Trophoblast cell (in vitro differentiated cells and primary cell): ENCODE measurements at regions not wholly inside any gene's neighbourhood (a gene's known extent, or its start where the extent isn't known, plus 50 kb on each side); places are given as distances from the start of the nearest gene placed in this dataset.

Experiments used
- DNase-seq, 2 donors: peaks; one replicate each; pipeline ENCODE4 v3.0.0-alpha.2; 2016
- H2AFZ ChIP-seq: 2 replicates; pipeline ENCODE4 v1.6.1; 2013; ENCODE audit warnings: low read length, moderate library complexity, mild to moderate bottlenecking; ENCODE audit not compliant: insufficient read depth, poor library complexity
- H2AK5ac ChIP-seq: 2 replicates; pipeline ENCODE4 v1.6.1; 2013; ENCODE audit warnings: mild to moderate bottlenecking, low read length
- H2BK120ac ChIP-seq: 2 replicates; pipeline ENCODE4 v1.6.1; 2013; ENCODE audit warnings: low read length, mild to moderate bottlenecking, moderate library complexity; ENCODE audit not compliant: insufficient read depth, poor library complexity
- H2BK12ac ChIP-seq: 2 replicates; pipeline ENCODE4 v1.6.1; 2013; ENCODE audit warnings: mild to moderate bottlenecking, low read length, moderate library complexity
- H2BK5ac ChIP-seq: 2 replicates; pipeline ENCODE4 v1.6.1; 2013; ENCODE audit warnings: low read length, low read depth, moderate library complexity, mild to moderate bottlenecking; ENCODE audit not compliant: poor library complexity
- H3K14ac ChIP-seq: 2 replicates; pipeline ENCODE4 v1.6.1; 2013; ENCODE audit warnings: mild to moderate bottlenecking, low read length
- H3K18ac ChIP-seq: 2 replicates; pipeline ENCODE4 v1.6.1; 2013; ENCODE audit warnings: mild to moderate bottlenecking, low read length
- H3K23ac ChIP-seq: 2 replicates; pipeline ENCODE4 v1.6.1; 2013; ENCODE audit warnings: low read length
- H3K27ac ChIP-seq: 2 replicates; pipeline ENCODE4 v1.5.1; 2013; ENCODE audit warnings: low read depth, mild to moderate bottlenecking, inconsistent platforms, low read length, moderate library complexity
- H3K27me3 ChIP-seq: 2 replicates; pipeline ENCODE4 v1.6.1; 2013; ENCODE audit warnings: inconsistent platforms, mild to moderate bottlenecking, low read length, moderate library complexity; ENCODE audit not compliant: insufficient read depth
- H3K36me3 ChIP-seq, 2 experiments: 1 replicate in 1 of 2; 2 replicates in 1 of 2; pipeline ENCODE4 v1.6.1; 2013; ENCODE audit warnings: low read length in 2 of 2, mild to moderate bottlenecking in 2 of 2, moderate library complexity in 1 of 2; ENCODE audit not compliant: insufficient read depth in 2 of 2, control insufficient read depth in 1 of 2
- H3K4ac ChIP-seq: 2 replicates; pipeline ENCODE4 v1.6.1; 2013; ENCODE audit warnings: low read depth, mild to moderate bottlenecking, low read length, moderate library complexity
- H3K4me1 ChIP-seq, 2 experiments: 1 replicate in 1 of 2; 2 replicates in 1 of 2; pipeline ENCODE4 v1.6.1; 2013; ENCODE audit warnings: low read length in 2 of 2, mild to moderate bottlenecking in 2 of 2, moderate library complexity in 1 of 2; ENCODE audit not compliant: insufficient read depth in 2 of 2, control insufficient read depth in 1 of 2
- H3K4me2 ChIP-seq: 2 replicates; pipeline ENCODE4 v1.6.1; 2013; ENCODE audit warnings: inconsistent platforms, mild to moderate bottlenecking, low read length, moderate library complexity
- H3K4me3 ChIP-seq: 2 replicates; pipeline ENCODE4 v1.5.1; 2013; ENCODE audit warnings: mild to moderate bottlenecking, low read depth, low read length, inconsistent platforms
- H3K79me1 ChIP-seq: one replicate; pipeline ENCODE4 v1.6.1; 2013; ENCODE audit warnings: low read length
- H3K79me2 ChIP-seq: 2 replicates; pipeline ENCODE4 v1.6.1; 2013; ENCODE audit warnings: low read length, mild to moderate bottlenecking; ENCODE audit not compliant: control insufficient read depth, insufficient read depth, poor library complexity
- H3K9ac ChIP-seq: 2 replicates; pipeline ENCODE4 v1.6.1; 2013; ENCODE audit warnings: mild to moderate bottlenecking, low read length
- H3K9me3 ChIP-seq: 2 replicates; pipeline ENCODE4 v1.6.1; 2013; ENCODE audit warnings: low read depth, mild to moderate bottlenecking, control low read depth, inconsistent platforms, low read length; ENCODE audit not compliant: insufficient read depth
- H4K12ac ChIP-seq: 2 replicates; pipeline ENCODE4 v1.6.1; 2013; ENCODE audit warnings: low read depth, mild to moderate bottlenecking, low read length, moderate library complexity
- H4K8ac ChIP-seq: 2 replicates; pipeline ENCODE4 v1.6.1; 2013; ENCODE audit warnings: low read depth, mild to moderate bottlenecking, low read length, moderate library complexity
- H4K91ac ChIP-seq: one replicate; pipeline ENCODE4 v1.6.1; 2013; ENCODE audit warnings: low read depth, mild to moderate bottlenecking, low read length, moderate library complexity
- WGBS: extraction: QIAGEN DNeasy Blood & Tissue Kit; methylation state at CpG from one replicate; pipeline ENCODE4 v1.1.7; 2013; ENCODE audit warnings: missing lambda C conversion rate; ENCODE audit not compliant: insufficient read length, insufficient coverage; ENCODE audit errors: extremely low coverage; 5-methylcytosine and 5-hydroxymethylcytosine counted together

DNA sequence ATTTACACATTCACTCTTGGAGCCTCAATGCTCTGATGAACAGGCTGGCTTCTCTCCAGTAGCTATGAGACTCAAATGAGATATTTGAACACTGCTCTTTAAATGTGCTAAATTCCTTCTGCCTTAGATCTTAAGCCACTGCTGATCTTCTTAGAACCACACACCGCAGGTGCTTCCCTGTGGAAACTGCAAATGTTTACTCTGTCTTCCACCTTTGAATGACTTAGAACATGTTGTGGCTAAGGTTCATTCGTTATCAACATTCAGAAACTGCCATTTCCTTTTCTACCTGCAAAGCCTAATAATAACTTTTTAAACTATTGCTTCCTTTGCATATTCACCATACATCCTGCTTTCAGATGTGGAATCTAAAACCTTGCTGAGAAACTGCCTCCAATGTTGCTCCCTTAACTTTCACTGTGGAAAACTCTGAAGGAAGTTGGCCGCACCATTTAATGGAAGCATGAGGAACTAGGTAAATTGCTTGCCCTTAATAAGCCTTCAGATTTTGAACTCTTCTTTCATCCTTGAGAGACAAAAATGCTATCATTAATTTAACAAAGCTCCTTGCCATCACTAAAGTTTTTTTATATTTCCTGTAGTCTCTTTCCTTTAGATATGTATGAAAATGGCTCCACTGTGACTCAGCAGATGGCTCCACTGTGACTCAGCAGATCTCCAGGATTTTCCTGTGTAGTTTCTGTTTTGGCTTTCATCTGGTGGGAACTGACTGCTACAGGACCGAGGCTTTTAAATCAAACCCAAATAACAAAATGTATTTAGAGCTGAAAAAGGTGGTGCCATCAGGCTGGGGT is 143.8 kb downstream of the TNFSF18 start:
- Histone ChIP-seq H3K79me2 (no peaks in the 10 kb centered on the region), H3K36me3 (no peaks in the 10 kb centered on the region), H4K12ac (no peak overlapping the region), H3K4me3 (no peak overlapping the region), H3K4me1 (peaks cover 0 to 5% of the 10 kb centered on the region in 2 experiments), H4K91ac (no peak overlapping the region), H2AFZ (no peak overlapping the region), H3K4me2 (no peak overlapping the region), H2BK12ac (no peak overlapping the region), H2BK120ac (no peak overlapping the region), H3K9me3 (peaks cover 2% of the 10 kb centered on the region), H3K9ac (no peak overlapping the region), H3K27me3 (no peaks in the 10 kb centered on the region), H3K27ac (no peak overlapping the region), H4K8ac (no peak overlapping the region), H2AK5ac (no peak overlapping the region), H3K4ac (no peak overlapping the region), H3K14ac (no peak overlapping the region), H2BK5ac (no peak overlapping the region), H3K79me1 (no peaks in the 10 kb centered on the region), H3K18ac (no peak overlapping the region), H3K23ac (no peak overlapping the region)
- DNase-seq, result no peak
- no CpG with 5 or more reads among the region's 4 CpGs for WGBS

DNA sequence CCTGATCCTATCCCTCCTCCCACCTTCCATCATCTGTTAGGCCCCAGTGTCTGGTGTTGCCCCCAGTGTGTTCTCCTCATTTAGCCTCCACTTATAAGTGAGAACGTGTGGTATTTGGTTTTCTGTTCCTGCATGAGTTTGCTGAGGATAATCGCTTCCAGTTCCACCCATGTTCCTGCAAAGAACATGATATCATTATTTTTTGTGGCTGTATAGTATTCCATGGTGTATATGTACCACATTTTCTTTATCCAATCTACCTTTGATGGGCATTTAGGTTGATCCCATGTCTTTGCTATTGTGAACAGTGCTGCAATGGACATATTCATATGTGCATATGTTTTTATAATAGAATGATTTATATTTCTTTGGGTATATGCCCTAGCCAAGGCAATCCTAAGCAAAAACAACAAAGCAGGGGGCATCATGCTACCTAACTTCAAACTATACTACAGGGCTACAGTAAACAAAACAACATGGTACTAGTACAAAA is 142.9 kb downstream of the TNFSF18 start:
- no peak overlapping the region for H3K4me3 ChIP-seq
- H4K12ac ChIP-seq, result no peak overlapping the region
- H3K36me3 ChIP-seq, result no peaks in the 10 kb centered on the region
- H4K8ac ChIP-seq, result no peak overlapping the region
- no peak overlapping the region for H3K23ac ChIP-seq
- H3K9ac ChIP-seq, result no peak overlapping the region
- no peak overlapping the region for H4K91ac ChIP-seq
- H2AK5ac ChIP-seq, result no peak overlapping the region
- no peak overlapping the region for H3K4me2 ChIP-seq
- H3K4me1 ChIP-seq, result peaks cover 0 to 5% of the 10 kb centered on the region in 2 experiments
- no peak overlapping the region for H2BK120ac ChIP-seq
- H3K18ac ChIP-seq, result no peak overlapping the region
- H3K4ac ChIP-seq, result no peak overlapping the region
- H3K79me2 ChIP-seq, result no peaks in the 10 kb centered on the region
- no peaks in the 10 kb centered on the region for H3K79me1 ChIP-seq
- H2BK5ac ChIP-seq, result no peak overlapping the region
- H2AFZ ChIP-seq, result no peak overlapping the region
- WGBS, result no CpG with 5 or more reads among the region's 2 CpGs
- H3K14ac ChIP-seq, result no peak overlapping the region
- no peaks in the 10 kb centered on the region for H3K27me3 ChIP-seq
- peaks cover 4% of the 10 kb centered on the region for H3K9me3 ChIP-seq
- no peak for DNase-seq
- H2BK12ac ChIP-seq, result no peak overlapping the region
- H3K27ac ChIP-seq, result no peak overlapping the region

DNA sequence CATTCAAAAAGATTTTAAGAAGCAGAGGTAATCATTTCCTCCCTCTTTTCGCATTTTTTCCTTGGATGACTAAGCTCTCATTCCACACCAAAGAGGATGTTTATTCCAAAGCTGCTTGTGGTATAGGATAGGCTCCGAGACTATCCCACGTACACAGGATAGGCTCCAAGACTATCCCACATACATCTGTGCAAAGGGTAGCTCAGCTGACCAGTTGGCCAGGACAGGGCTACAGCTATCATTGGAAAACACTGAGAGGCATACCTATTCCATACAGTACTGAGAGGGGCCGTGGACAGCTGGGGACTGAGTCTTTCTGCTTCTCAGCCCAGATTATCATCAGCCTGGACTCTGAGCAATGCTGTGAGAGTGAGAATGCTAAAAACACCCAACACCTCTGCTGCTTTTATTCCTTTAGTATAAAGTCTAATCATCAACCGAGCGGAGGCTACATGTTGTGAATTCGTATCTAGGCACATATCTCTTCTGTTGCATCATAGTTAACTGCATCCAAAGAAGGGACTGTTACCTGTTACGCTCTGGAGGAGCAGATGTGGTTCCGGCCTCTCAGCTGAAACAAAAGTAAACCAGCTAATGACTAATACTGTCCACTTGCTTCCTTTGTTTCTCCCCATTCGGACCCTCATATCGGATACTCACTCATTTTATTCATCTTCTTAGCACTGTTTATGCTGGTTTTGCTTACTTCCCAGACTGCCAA is 141.0 kb downstream of the TNFSF18 start:
- WGBS, result no CpG with 5 or more reads among the region's 11 CpGs

DNA sequence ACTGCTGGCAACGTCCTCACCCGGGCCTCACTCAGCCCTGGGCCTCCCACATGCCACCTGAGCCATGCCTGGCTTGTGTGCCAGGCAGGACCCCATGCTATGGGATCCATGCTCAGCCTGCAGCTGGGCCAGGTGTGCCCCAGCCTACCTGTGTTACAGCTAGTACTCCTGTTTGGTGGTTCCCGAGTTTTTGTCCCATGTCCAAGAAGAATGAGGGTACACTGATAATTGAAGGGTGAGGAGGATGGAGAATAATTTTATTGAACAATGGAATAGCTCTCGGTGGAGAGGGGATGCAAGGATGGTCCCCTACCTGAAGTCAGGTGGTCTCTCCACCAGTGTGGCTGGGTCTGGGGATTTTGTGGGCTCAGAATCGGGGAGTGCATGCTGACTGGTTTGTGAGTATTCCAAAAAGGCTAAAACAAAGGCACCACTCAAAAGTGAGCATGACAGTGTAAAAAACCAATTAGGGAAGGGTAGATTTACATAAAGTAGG is 137.9 kb downstream of the TNFSF18 start:
- Histone ChIP-seq H3K4me1 (peaks cover 0 to 5% of the 10 kb centered on the region in 2 experiments), H3K27me3 (no peaks in the 10 kb centered on the region), H3K36me3 (no peaks in the 10 kb centered on the region), H3K9ac (no peak overlapping the region), H3K4me3 (no peak overlapping the region), H4K12ac (no peak overlapping the region), H3K79me2 (no peaks in the 10 kb centered on the region), H3K14ac (no peak overlapping the region), H3K23ac (no peak overlapping the region), H2AFZ (no peak overlapping the region), H3K4me2 (no peak overlapping the region), H2BK12ac (no peak overlapping the region), H4K8ac (no peak overlapping the region), H3K79me1 (peaks cover 4% of the 10 kb centered on the region), H3K9me3 (peaks cover 4% of the 10 kb centered on the region), H3K27ac (no peak overlapping the region), H2AK5ac (no peak overlapping the region), H4K91ac (no peak overlapping the region), H3K4ac (no peak overlapping the region), H2BK120ac (no peak overlapping the region), H2BK5ac (no peak overlapping the region), H3K18ac (no peak overlapping the region)
- no peak for DNase-seq
- no CpG with 5 or more reads among the region's 5 CpGs for whole genome bisulfite sequencing

More for the DNA sequence above, 141.0 kb downstream of the TNFSF18 start:
- Histone ChIP-seq H3K4me2 (no peak overlapping the region), H3K9ac (no peak overlapping the region), H3K4me3 (no peak overlapping the region), H3K23ac (no peak overlapping the region), H3K27ac (no peak overlapping the region), H4K12ac (no peak overlapping the region), H3K18ac (no peak overlapping the region), H3K4me1 (peaks cover 0 to 5% of the 10 kb centered on the region in 2 experiments), H3K79me2 (no peaks in the 10 kb centered on the region), H3K36me3 (no peaks in the 10 kb centered on the region), H3K79me1 (no peaks in the 10 kb centered on the region), H2BK5ac (no peak overlapping the region), H3K27me3 (no peaks in the 10 kb centered on the region), H2AK5ac (no peak overlapping the region), H2BK120ac (no peak overlapping the region), H4K91ac (no peak overlapping the region), H3K9me3 (peaks cover 4% of the 10 kb centered on the region), H4K8ac (no peak overlapping the region), H3K14ac (peak overlapping the region; percentile 20), H2BK12ac (no peak overlapping the region), H3K4ac (no peak overlapping the region), H2AFZ (no peak overlapping the region)
- peak; percentile 58 to 76 for DNase-seq
